ENCODE measurements at regions not wholly inside any gene's neighbourhood (a gene's known extent, or its start where the extent isn't known, plus 50 kb on each side); places are given as distances from the start of the nearest gene placed in this dataset.

- Histone ChIP-seq H3K4me3 (ENCODE audit: low read depth, low read length, poor library complexity, severe bottlenecking) (no peak overlapping the region), H3K36me3 (ENCODE audit: insufficient read depth, low read length) (no peaks in the 10 kb centered on the region), H3K9me3 (ENCODE audit: low read length) (no peaks in the 10 kb centered on the region), H3K4me2 (ENCODE audit: low read length) (no peak overlapping the region), H3K4me1 (ENCODE audit: insufficient read depth, low read length, poor library complexity, severe bottlenecking) (no peaks in the 10 kb centered on the region), H3K79me2 (ENCODE audit: insufficient read depth, low read depth, low read length) (no peaks in the 10 kb centered on the region), H3K9me2 (ENCODE audit: insufficient read depth, low read length) (no peaks in the 10 kb centered on the region), H3K27ac (ENCODE audit: low read depth, low read length, poor library complexity, severe bottlenecking) (no peak overlapping the region), H4K20me1 (ENCODE audit: insufficient read depth, low read length) (no peaks in the 10 kb centered on the region), H2AFZ (ENCODE audit: low read length) (no peak overlapping the region)
- POLR2A ChIA-PET: no interaction called here
- TF ChIP-seq CTCF (conservative IDR thresholded peaks at IDR 0.05; ENCODE audit: low read length) (no peak), EZH2phosphoT487 (IDR thresholded peaks at IDR 0.05; ENCODE audit: borderline replicate concordance, low read depth, low read length) (no peak)
- intact Hi-C loops (cut with micrococcal nuclease; ENCODE audit: unreplicated experiment): no loop called here
- no peak for DNase-seq (ENCODE audit: low spot score)
- no TSS peak for BruUV-seq (replicated peaks)
- CTCF ChIA-PET (ENCODE audit: unreplicated experiment): no interaction called here
These were observed 195.3 kb downstream of the C1orf94 start for GRCh38 chr1:34371829-34372532.

- Histone ChIP-seq H2AFZ (ENCODE audit: low read length) (no peak overlapping the region), H3K79me2 (ENCODE audit: insufficient read depth, low read depth, low read length) (no peaks in the 10 kb centered on the region), H3K4me2 (ENCODE audit: low read length) (no peak overlapping the region), H3K9me3 (ENCODE audit: low read length) (no peaks in the 10 kb centered on the region), H4K20me1 (ENCODE audit: insufficient read depth, low read length) (no peaks in the 10 kb centered on the region), H3K4me3 (ENCODE audit: low read depth, low read length, poor library complexity, severe bottlenecking) (no peak overlapping the region), H3K27ac (ENCODE audit: low read depth, low read length, poor library complexity, severe bottlenecking) (no peak overlapping the region), H3K36me3 (ENCODE audit: insufficient read depth, low read length) (no peaks in the 10 kb centered on the region), H3K9me2 (ENCODE audit: insufficient read depth, low read length) (no peaks in the 10 kb centered on the region), H3K4me1 (ENCODE audit: insufficient read depth, low read length, poor library complexity, severe bottlenecking) (no peaks in the 10 kb centered on the region)
- intact Hi-C loops (cut with micrococcal nuclease; ENCODE audit: unreplicated experiment): no loop called here
- DNase-seq (ENCODE audit: low spot score): no peak
- ChIA-PET POLR2A (interaction anchor here (1.0 kb wide), 1 partner anchor 11 kb away, joined by 4 read pairs; no protein-coding TSS in a partner anchor), CTCF (ENCODE audit: unreplicated experiment) (no interaction called here)
- TF ChIP-seq CTCF (conservative IDR thresholded peaks at IDR 0.05; ENCODE audit: low read length): no peak
- no peak for TF ChIP-seq EZH2phosphoT487 (IDR thresholded peaks at IDR 0.05; ENCODE audit: borderline replicate concordance, low read depth, low read length)
- BruUV-seq (replicated peaks): no TSS peak
These were observed 196.2 kb downstream of the C1orf94 start for GRCh38 chr1:34372891-34373290.

DNA sequence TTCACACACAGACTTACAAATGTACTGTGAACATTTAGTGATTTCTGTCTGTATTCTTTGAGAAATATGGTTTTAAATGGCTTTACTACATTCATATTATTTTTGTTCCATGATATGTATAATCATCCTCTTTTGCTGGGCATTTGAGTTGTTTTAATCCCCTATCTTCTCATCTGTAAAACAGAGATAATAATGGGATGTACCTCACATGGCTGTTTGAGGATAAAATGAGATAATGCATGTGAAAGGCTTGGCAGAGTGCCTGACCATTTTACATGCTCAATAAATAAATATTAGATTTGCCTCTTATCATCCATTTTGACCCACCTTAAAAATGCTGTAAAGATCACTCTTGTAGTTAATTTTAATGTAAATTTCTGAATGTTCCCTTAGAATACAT is 197.2 kb downstream of the C1orf94 start:
- no peaks in the 10 kb centered on the region for H3K36me3 ChIP-seq (ENCODE audit: insufficient read depth, low read length)
- H3K79me2 ChIP-seq (ENCODE audit: insufficient read depth, low read depth, low read length): no peaks in the 10 kb centered on the region
- H4K20me1 ChIP-seq (ENCODE audit: insufficient read depth, low read length): no peaks in the 10 kb centered on the region
- H3K4me3 ChIP-seq (ENCODE audit: low read depth, low read length, poor library complexity, severe bottlenecking): no peak overlapping the region
- POLR2A ChIA-PET: no interaction called here
- DNase-seq (ENCODE audit: low spot score): no peak
- H3K9me3 ChIP-seq (ENCODE audit: low read length): no peaks in the 10 kb centered on the region
- H3K4me2 ChIP-seq (ENCODE audit: low read length): no peak overlapping the region
- TF ChIP-seq CTCF (conservative IDR thresholded peaks at IDR 0.05; ENCODE audit: low read length): no peak
- no peak for TF ChIP-seq EZH2phosphoT487 (IDR thresholded peaks at IDR 0.05; ENCODE audit: borderline replicate concordance, low read depth, low read length)
- H3K4me1 ChIP-seq (ENCODE audit: insufficient read depth, low read length, poor library complexity, severe bottlenecking): no peaks in the 10 kb centered on the region
- CTCF ChIA-PET (ENCODE audit: unreplicated experiment): no interaction called here
- H3K9me2 ChIP-seq (ENCODE audit: insufficient read depth, low read length): no peaks in the 10 kb centered on the region
- intact Hi-C loops (cut with micrococcal nuclease; ENCODE audit: unreplicated experiment): no loop called here
- no peak overlapping the region for H2AFZ ChIP-seq (ENCODE audit: low read length)
- no peak overlapping the region for H3K27ac ChIP-seq (ENCODE audit: low read depth, low read length, poor library complexity, severe bottlenecking)
- no TSS peak for BruUV-seq (replicated peaks)

All from OCI-LY7 (cell line).